Caki2 (cell line): ENCODE measurements at regions not wholly inside any gene's neighbourhood (a gene's known extent, or its start where the extent isn't known, plus 50 kb on each side); places are given as distances from the start of the nearest gene placed in this dataset.
A peak's percentile ranks its signal among the peaks of the same experiment; 100 is the strongest.
"Not testable (repeated sequence)": the region's sequence is repeated elsewhere in the genome, so short reads cannot be mapped to it uniquely, and the experiment has no call there.

Experiments used
- DNase-seq: peaks from one replicate; pipeline ENCODE4 v3.0.0-alpha.2; 2015; ENCODE audit warnings: low read depth
- in situ Hi-C: cut with HindIII; loops from 2 replicates; pipeline ENCODE4 v1.10.0; 2016; ENCODE audit warnings: low sequenced_read_pairs, low pct_unique_long_range_greater_than_20kb, mixed read lengths

DNA sequence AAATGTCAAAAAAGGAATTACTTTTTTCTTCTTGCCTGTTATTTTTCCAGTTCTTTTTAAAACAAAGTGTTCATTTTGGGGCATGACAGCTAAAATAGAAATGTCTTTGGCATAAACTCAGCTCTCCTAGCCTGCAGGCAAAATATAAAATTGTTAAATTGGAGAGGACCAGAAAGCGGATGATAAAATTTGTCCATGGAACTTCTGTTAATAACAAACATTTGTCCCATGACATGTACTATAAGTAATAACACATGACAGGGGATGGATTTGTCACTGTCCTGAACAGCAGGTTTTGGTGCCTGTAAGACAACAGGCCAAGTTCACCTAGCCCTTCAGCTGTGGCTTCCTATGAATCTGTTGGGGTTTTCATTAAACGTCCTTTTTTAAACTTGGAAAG, 184.0 kb upstream of the TTC29 start:
- no peak for DNase-seq
- in situ Hi-C loops: no loop called here

GRCh38 chr4:147134536-147135210, 189.0 kb upstream of the TTC29 start:
- in situ Hi-C loops: no loop called here
- no peak for DNase-seq

DNA sequence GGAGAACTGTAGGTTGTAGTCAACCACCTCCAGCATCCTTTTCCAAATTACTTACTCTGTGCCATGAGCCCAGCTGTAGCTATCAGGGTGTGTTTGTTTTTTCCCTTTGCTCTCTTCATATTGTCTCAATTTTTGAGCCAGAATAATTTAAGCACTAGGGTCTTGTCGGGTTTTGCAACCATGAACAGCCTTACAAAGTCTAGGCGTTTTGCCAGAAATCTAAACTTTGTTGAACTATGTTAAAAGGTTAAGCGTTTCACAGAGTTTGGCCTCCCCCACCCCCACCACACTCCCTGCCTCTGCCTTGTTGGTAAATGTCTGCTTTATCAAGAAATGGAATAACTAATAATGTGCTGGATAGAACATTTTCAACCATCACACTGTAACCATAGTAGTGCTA, 190.6 kb upstream of the TTC29 start:
- no peak for DNase-seq
- in situ Hi-C loops: no loop called here

GRCh38 chr4:147136751-147137150, 191.1 kb upstream of the TTC29 start:
- in situ Hi-C loops: no loop called here
- DNase-seq: no peak

GRCh38 chr4:147137280-147137679, 191.6 kb upstream of the TTC29 start:
- DNase-seq: no peak
- in situ Hi-C loops: no loop called here

GRCh38 chr4:147138171-147138570, 192.5 kb upstream of the TTC29 start:
- in situ Hi-C loops: no loop called here
- DNase-seq: no peak

DNA sequence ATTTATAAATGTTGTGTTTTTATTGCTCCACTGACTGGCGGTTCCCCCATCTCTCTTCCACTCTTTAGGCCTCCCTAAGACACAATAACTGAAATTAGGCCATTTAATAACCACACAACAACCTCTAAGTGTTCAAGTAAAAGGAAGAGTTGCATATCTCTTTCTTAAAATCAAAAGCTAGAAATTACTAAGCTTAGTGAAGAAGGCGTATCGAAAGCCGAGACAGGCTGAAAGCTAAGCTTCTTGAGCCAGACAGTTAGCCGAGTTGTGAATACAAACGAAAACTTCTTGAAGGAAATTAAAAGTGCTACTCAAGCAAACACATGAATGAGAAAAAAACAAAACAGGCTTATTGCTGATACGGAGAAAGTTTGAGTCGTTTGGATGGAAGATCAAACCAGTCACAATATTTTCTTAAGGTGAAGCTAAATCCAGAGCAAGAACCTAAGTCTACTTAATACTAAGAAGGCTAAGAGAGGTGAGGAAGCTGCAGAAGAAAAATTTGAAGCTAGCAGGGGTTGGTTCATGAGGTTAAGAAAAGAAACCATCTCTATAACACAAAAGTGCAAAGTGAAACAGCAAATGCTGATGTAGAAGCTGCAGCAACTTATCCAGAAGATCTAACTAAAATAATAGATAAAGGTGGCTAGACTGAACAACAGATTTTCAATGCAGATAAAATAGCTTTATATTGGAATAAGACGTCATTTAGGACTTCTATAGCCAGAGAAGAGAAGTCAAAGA, 194.0 kb upstream of the TTC29 start:
- in situ Hi-C loops: no loop called here
- DNase-seq: no peak

GRCh38 chr4:147151763-147152162, 206.1 kb upstream of the TTC29 start:
- in situ Hi-C loops: no loop called here
- DNase-seq: no peak

DNA sequence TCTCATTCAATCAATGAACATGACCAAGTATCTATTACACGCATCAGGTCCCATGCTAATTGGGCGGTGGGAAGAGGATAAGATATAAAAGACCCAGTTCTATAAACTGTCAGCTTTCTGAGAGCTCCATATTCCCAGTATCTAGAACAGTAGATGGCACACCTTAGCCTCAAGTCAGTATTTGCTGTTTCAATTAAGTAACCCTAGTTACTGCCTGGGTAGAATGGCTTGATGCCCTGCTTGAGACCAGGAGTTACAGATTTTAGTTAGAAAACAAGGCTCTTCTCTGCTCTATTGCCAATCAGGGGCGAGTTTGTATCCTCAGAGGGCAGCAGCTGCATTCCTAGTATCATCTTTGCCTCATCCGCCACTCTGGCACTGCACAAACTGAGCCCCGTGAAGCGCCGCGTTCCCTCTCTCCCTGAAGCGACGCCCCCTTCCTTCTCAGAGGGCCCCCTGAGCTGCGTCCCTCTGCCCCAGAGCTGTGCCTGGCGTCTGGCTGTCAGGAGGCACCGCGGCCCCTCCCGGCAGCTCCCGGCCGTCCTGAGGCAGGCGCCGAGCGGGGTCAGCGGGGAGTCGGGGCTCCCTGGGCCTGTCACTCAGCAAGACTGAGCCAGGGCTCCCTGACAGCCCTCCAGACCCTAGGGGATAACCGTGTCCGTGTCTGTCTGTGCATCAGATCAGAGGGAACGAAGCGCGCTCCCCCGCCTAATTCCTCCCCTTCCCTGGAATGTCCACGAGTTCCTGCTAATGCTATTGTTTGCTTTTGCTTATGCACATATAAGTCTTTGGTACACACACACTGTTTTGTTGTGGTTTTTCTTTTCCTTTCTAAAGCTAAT, 212.4 kb upstream of the TTC29 start:
- in situ Hi-C loops: no loop called here
- no peak for DNase-seq

- in situ Hi-C loops: no loop called here
- DNase-seq: peak; percentile 22
Measured at GRCh38 chr4:147160908-147161513, 215.3 kb upstream of the TTC29 start.

DNA sequence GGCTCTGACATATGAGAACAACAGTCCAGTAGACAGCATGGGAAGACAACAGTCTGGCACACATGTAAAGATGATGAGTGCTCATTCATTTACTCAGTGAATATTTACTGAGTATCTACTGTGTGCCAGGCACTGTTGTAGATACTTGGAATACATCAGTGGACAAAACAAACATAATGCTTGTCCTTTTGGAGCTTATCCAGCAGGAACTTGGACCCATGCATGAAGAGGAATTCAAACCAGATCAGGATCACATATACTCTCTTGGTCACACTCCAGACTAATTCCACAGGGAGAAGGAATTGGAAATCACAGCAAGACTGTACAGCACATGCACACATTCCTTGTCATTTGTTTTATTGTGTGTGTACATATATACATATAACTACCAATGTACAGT, 217.6 kb upstream of the TTC29 start:
- no peak for DNase-seq
- in situ Hi-C loops: no loop called here

GRCh38 chr4:147168200-147168599, 222.5 kb upstream of the TTC29 start:
- in situ Hi-C loops, DNase-seq: not testable (repeated sequence)

- in situ Hi-C loops: no loop called here
Measured at GRCh38 chr4:147173322-147173721, 227.7 kb upstream of the TTC29 start.

GRCh38 chr4:147173797-147174432, 228.3 kb upstream of the TTC29 start:
- in situ Hi-C loops: no loop called here
- no peak for DNase-seq

More at GRCh38 chr4:147173322-147173721, 227.7 kb upstream of the TTC29 start:
- no peak for DNase-seq

GRCh38 chr4:147174591-147174990, 228.9 kb upstream of the TTC29 start:
- no peak for DNase-seq
- in situ Hi-C loops: no loop called here

- in situ Hi-C loops: no loop called here
- DNase-seq: no peak
Measured at GRCh38 chr4:147175460-147176025, 229.9 kb upstream of the TTC29 start.

- in situ Hi-C loops: no loop called here
- DNase-seq: no peak
Measured at GRCh38 chr4:147182041-147182440, 236.4 kb upstream of the TTC29 start.

DNA sequence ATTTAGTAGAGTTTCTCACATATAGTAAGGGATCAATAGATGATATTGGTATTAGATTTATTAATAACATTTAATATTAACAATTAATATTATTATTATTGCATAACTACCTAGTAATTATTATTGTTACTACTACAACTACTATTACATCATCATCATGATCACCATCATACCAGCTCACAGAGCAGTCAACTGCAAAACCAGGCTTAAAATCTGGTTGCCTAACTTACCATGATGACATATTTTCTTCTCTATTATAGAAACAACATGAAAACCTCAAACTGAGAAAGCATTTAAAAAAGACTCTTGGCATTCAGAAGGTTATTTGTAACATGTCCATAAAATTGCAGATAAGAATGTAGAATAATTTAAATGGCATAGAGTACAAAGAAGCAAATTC, 247.0 kb upstream of the TTC29 start:
- in situ Hi-C loops: no loop called here
- no peak for DNase-seq
